ENCODE measurements at regions not wholly inside any gene's neighbourhood (a gene's known extent, or its start where the extent isn't known, plus 50 kb on each side); places are given as distances from the start of the nearest gene placed in this dataset.

- peak overlapping the region; percentile 34 for H3K27ac ChIP-seq
- no peak for TF ChIP-seq CTCF (conservative IDR thresholded peaks at IDR 0.05)
Measured at GRCh38 chr5:96318569-96319110, 114.4 kb downstream of the PCSK1 start.

GRCh38 chr5:96317945-96318344 is 115.1 kb downstream of the PCSK1 start:
- peak overlapping the region; percentile 34; the same call in 1 of the 2 replicates for H3K27ac ChIP-seq
- no peak for TF ChIP-seq CTCF (conservative IDR thresholded peaks at IDR 0.05)

GRCh38 chr5:96316487-96316886 is 116.6 kb downstream of the PCSK1 start:
- no peak for TF ChIP-seq CTCF (conservative IDR thresholded peaks at IDR 0.05)
- H3K27ac ChIP-seq: no peak overlapping the region

GRCh38 chr5:96316017-96316416 is 117.0 kb downstream of the PCSK1 start:
- no peak overlapping the region for H3K27ac ChIP-seq
- no peak for TF ChIP-seq CTCF (conservative IDR thresholded peaks at IDR 0.05)

- no peak overlapping the region for H3K27ac ChIP-seq
- TF ChIP-seq CTCF (conservative IDR thresholded peaks at IDR 0.05): no peak
Measured at GRCh38 chr5:96315431-96315830, 117.6 kb downstream of the PCSK1 start.

- no peak overlapping the region for H3K27ac ChIP-seq
- TF ChIP-seq CTCF (conservative IDR thresholded peaks at IDR 0.05): no peak
Measured at GRCh38 chr5:96312383-96312782, 120.7 kb downstream of the PCSK1 start.

GRCh38 chr5:96307047-96307446 is 126.0 kb downstream of the PCSK1 start:
- H3K27ac ChIP-seq: peak overlapping the region; percentile 83

- H3K27ac ChIP-seq: no peak overlapping the region
- TF ChIP-seq CTCF (conservative IDR thresholded peaks at IDR 0.05): no peak
Measured at GRCh38 chr5:96302174-96302738, 130.8 kb downstream of the PCSK1 start.

All from VCaP (cell line).